T-helper 1 cell (primary cell): ENCODE measurements at regions not wholly inside any gene's neighbourhood (a gene's known extent, or its start where the extent isn't known, plus 50 kb on each side); places are given as distances from the start of the nearest gene placed in this dataset.
"Not testable (repeated sequence)": the region's sequence is repeated elsewhere in the genome, so short reads cannot be mapped to it uniquely, and the experiment has no call there.

Source experiments
- DNase-seq, 5 donors: peaks; one replicate each; pipeline ENCODE4 v3.0.0-alpha.2; 2012 to 2020

DNA sequence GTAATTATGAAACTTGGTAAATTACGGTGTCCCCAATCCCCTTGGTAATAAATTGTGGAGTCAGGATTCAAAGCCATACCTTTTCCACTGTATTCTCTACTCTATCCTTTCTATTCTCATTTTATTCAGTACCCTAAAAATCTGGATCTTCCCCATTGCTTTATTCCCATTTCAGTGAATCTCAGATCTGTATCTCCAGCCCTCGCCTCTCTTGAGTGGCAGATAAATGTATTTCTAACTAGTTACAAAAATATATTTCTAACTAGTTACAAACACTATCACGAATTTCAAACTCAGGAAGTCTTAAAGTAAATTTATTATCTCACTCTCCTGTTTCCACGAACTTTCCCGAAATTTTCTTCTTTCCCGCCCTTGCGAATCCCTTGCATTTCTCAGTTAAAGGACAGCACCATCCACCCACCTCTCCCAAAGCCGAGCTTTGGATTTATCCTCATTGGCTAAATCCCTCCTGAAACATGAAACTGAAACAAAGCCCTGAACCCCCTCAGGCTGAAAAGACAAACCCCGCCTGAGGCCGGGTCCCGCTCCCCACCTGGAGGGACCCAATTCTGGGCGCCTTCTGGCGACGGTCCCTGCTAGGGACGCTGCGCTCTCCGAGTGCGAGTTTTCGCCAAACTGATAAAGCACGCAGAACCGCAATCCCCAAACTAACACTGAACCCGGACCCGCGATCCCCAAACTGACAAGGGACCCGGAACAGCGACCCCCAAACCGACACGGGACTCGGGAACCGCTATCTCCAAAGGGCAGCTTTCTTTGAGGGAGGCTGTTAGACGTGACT is 164.3 kb upstream of the PABPC3 start:
- no peak for DNase-seq

DNA sequence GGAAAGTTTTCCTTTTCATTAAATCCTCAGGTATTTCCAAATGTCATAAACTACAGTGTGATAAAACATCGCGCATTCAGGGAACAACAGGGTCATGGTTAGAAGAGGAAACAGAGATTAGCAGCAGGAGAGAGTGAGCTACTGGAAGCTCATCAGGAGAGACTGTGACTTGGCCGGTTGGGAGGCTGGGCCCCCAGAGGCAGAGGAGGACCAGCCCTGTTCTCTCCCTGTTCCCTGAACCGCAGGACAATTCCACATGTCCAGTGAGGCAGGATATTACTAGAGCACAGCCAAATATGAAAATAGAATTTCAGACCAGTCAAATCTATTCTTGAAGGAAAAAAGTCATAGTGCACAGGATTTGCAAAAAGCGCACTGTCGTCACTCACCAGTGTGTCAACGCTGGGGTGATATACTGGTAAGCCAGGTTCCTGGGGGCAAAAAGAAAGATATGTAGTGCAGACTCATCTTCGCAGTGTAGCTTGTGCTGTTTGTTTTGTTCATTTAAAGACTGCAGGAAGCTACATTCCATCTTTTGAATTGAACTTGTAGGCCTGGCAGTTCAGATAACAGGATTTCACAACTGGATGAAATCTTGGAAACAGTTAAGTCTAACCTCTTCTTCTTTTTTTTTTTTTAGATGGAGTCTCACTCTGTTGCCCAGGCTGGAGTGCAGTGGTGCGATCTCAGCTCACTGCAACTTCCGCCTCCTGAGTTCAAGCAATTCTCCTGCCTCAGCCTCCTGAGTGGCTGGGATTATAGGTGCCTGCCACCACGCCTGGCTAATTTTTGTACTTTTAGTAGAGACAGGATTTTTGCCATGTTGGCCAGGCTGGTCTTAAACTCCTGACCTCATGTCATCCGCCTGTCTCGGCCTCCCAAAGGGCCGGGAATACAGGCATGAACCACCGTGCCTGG is 162.6 kb upstream of the PABPC3 start:
- not testable (repeated sequence) for DNase-seq

DNA sequence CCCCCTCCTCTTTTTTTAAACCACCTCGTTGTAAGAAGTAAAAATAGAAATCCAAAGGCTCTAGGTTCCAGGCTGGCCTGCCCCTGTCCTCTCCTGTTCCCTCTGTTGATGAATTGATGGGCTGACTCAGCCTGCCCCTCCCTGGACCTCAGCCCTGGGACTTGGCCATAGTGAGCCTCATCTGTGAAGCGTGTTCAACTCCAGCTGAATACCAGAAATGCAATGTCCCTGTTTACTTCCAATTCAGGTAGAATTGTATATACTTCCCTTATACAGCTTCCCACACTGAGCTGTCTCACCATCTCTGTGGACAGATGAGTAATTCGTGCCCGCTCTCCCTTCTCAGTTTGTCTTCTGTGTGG is 161.9 kb upstream of the PABPC3 start:
- not testable (repeated sequence) for DNase-seq

DNA sequence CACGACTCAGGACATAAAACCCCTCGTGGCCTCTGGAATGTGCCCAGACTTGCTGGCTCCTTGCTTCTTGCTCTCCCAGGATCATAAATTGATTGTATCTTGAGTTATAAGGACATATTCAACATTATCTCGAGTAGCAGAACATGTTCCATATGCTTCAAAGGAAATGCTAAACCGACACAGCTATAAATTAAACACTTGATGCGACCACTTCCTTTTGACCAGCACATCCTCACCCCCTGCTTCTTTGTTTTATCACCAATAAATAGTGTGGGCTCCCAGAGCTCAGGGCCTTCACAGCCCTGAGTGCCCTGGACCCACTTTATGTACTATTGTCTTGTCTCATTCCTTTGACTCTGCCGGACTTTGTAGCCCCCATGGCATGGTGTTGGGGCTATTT is 157.0 kb upstream of the PABPC3 start:
- DNase-seq: no peak

DNA sequence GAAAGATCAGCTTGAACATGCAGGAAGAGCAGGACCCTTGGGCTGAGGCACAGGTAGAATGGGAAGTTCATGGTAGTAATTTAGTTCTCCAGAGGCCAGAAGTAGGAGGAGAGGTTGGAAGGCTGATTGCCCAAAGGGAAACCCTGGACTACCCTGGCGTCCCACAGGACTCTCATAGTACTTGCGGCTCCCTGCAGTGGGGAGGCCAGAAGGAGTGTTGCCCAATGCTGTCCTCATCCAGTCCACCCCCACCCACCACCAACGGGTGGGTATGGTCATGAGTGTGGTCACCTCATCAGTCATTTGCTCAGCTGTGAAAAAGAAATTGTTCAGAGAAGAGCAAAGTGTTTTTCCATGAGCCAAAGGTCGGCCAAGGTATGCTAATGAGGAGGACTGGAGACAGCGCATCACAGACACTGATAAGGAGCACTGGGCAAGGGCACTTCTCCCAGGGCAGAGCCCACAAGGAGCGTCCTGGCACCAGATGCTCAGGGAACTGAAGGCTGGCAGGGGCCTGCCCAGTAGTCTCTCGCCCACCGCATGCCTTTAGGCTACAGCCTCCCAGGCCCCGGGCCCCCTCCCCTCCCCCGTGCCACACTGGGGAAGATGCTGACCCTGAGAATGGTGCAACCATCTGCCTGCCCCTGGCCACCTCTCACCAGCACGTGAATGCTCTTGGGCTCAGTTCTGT is 154.8 kb upstream of the PABPC3 start:
- not testable (repeated sequence) for DNase-seq

DNA sequence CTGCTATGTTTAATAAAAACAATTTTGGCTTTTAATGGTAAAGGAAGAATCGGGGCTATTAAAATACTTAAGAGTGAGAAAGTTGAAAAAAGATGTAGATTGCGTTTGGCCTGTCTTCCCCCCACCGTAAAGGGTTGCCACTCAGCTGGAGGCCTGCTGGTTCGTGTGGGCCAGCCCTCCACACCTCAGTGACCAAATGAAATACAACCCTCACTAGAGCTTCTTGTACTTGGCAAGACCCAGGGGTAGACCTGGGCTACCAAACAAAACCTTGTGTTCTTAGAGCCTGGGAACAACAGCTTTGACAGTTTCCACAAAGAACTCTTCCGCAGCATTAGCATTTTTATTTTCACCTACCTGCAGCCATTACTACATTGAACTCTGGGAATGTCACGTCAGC is 152.8 kb upstream of the PABPC3 start:
- DNase-seq: no peak

DNA sequence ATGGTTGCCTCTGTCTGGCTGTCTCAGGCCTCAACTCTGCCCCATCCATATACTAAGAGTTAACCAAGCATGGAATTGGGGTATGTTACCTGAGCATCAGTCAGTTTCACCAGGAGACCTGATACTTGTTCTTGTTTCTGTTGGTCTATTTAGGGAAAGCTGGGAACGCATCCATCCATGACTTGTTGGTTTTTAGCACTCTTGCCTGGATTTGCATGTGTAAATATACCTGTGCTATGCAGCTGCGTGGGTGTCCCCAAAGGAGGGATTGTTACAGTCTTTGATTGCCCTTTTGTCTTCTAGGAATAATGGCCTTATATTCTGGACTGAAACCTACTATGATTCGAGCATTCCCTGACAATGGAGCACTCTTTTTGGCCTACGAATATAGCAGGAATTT is 151.9 kb upstream of the PABPC3 start:
- not testable (repeated sequence) for DNase-seq

DNA sequence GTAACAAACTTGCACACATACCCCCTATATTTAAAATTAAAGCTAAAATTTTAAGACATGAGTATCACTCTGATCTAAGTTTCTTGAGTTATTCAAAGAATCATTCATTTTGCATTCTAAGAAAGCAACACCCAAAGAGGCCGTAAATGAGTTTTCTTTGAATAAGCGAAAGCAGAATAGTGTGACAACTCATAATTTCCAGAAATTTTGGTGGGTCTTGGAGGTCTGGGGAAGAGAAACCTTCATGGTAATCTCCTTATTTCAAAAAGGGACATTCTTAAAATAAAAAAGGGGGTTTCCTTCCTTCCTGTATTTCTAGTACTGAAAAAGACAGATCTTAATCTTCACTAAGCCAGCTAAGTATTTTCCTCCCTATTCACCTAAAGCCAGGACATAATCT is 147.0 kb upstream of the PABPC3 start:
- peak in 1 of 5 donors; percentile 20 for DNase-seq

DNA sequence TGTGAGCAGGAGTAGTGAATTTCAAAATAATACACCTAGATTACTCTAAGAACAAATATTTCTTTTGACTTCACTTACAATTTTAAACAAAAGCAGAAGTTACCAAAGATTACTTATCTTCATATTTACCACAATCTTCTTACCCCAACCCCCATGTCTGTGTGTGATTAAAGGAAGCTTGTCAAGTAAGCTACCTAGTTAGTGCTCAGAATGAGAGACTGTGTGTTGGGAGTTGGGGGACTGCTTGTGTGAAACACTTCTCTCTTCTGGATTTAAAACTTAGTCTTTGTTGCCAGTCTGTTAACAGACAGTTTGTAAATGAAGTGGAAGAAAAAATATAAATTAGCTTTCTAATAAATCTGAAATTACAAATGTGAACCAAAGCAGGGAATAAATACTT is 145.3 kb upstream of the PABPC3 start:
- DNase-seq: not testable (repeated sequence)

DNA sequence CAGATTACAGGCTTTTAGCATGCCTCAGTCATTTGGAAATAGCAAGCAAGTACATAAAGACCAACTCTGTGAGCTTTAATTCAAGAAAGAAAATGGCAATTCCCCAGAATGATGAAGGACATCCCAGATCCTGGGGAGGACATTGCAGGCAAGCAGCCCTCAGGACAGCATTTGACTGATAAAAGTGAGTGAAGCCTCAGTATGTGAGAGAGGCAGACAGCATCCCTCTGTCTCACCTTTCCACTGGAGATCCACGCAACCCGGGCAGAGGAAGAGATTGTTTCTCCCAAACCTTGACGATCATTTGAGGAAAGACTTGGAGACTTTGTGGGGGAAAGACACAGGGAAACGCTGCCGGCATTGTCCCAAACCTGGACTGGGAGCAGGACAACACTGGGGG is 128.0 kb upstream of the PABPC3 start:
- DNase-seq: not testable (repeated sequence)

DNA sequence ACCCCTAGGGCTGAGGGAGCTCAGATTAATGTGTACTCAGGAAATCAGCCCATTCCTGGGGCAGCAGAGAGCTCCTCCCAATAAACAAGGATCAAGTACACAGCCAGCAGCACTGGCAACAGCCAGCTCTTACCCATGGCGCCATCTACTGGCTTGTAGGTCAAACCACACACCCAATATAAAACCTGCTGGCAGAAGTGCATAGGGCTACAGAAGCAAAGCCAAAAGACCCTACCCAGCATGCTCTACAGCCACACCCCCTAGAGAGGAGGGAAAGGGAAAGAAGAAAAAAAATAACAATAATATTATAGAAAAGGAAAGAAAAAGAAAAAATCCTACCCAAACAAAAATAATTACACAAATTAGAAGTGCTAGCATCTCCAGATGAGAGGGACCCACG is 127.5 kb upstream of the PABPC3 start:
- DNase-seq: not testable (repeated sequence)

DNA sequence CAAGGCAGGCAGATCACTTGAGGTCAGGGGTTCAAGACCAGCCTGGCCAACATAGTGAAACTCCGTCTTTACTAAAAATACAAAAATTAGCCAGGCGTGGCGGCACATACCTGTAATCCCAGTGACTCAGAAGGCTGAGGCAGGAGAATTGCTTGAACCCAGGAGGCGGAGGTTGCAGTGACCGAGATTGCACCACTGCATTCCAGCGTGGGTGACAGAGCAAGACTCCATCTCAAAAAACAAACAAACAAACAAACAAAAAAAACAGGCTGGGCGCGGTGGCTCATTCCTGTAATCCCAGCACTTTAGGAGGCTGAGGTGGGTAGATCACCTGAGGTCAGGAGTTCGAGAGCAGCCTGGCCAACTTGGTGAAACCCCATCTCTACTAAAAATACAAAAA is 122.8 kb upstream of the PABPC3 start:
- DNase-seq: not testable (repeated sequence)

DNA sequence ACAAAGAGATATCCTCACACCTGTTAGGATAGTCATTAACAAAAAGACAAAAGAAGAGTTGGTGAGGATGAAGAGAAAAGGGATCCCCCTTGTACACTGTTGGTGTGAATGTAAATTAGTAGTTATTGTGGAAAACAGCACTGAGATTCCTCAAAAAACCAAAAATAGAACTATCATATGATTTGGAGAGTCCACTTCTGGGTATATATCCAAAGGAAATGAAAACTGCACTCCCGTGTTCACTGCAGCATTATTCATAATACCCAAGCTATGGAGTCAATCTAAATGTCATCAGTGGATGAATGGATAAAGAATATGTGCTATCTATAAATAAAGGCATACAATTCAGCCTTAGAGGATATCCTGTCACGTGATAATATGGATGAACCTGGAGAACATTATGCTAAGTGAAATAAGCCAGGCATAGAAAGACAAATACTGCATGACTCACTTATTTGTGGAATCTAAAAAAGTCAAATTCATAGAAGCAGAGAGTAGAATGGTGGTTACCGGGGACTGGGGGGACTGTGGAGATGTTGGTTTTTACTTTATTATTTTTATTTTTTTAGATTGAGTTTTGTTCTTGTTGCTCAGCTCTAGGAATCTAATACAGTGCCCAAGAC is 114.6 kb upstream of the PABPC3 start:
- DNase-seq: not testable (repeated sequence)

DNA sequence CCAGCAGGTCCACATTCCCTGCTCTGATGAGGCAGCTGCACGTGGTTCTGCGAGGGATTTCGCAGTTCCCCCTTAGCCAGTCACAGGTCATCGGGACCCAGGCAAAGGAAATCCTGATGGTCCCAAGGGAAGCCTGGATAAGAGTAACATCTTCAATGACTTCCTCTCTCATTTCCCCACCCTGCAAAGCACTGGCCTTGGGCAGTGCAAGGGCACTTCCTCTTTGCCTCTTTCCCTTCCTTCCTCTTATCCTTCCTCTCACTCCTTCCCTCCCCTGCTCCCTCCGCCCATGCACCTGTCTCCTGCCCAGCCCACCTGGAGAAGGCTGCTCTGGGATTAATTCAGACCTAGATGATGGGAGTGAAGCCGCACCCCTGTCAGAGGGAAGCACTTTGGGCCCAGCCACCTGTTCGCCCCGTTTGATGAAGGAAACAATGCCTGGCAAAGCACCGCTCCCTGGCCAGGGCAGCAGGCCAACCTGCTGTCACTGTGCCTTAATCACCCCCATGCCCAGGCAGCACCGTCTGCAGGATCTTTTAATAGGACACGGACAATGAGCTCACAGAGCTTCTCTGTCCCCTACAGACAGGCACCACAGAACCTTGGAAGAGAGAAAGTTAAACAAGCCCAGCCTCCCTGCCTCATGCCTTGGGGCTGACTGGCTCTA is 113.5 kb upstream of the PABPC3 start:
- DNase-seq: no peak

DNA sequence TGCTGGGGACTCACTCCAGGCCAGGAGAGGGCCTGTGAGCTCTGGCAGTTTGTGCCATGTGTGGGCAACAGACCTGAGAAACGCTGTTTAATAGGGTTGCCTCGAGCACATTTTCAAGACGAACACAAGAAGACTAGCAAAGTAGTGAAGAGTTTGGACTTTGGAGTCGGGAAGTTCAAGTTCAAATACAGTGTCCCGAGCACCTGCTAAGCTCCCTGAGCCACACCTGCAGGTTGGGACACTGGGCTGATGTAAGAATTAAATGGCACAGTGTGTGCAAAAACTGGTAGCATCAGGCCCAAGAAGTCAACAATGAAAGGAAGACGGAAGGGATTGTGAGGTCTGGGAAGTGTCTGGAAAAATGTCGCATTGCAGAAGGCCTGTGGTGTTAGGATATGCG is 112.8 kb upstream of the PABPC3 start:
- no peak for DNase-seq

DNA sequence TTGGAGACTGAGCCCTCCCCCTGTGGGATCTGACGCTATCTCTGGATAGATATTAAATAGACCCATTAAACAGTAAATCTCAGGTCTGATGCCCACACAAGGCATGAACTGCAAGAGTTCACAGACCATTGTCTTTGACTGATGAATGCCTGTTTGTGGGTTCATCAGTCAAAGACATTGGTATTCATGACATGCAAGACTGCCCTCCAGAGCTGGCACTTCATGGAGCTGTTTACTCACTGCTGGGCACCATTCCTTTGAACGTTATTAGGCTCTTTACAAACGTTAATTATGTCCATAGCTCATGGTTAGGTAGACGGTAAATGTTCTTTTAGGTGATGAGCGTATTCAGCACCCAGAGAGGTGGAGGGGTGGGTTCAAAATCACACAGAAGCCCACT is 111.8 kb upstream of the PABPC3 start:
- no peak for DNase-seq

DNA sequence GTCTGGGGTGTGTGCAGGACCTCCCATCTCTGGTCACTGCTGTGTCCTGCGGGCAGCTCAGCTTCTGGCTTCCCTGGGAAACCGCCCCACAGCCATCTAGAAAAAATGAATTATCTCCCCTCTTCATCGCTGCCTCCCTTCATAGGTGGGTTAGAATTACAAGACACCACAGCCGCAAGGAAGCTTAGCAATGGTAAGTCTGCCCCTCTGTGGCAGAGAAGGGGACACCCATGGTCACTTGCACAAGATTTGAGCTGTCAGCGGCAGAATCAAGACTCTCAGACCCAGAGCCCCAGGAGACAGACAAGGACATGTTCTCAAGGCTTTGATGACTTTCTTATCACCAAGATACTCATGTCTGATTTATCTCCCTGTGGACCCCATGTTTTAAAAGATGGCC is 110.8 kb upstream of the PABPC3 start:
- DNase-seq: no peak

DNA sequence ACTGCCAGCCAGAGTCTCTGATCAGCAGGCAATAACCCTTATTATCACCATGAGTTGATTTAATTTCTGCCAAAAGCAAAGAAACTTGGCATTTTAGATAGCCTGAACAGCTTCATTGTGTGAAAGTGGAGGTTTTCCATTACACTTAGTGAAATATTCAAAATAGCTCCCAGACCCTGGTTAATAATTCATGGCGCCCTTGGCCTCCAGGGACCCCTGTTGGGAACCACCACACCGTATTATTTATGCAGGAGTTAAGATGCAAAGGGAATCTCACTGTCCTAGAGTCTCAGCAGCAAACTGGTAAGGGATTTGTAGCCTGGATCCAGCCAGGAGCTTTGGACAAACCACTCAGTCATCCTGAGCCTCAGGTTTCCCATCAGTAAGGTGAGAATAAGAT is 110.0 kb upstream of the PABPC3 start:
- no peak for DNase-seq

DNA sequence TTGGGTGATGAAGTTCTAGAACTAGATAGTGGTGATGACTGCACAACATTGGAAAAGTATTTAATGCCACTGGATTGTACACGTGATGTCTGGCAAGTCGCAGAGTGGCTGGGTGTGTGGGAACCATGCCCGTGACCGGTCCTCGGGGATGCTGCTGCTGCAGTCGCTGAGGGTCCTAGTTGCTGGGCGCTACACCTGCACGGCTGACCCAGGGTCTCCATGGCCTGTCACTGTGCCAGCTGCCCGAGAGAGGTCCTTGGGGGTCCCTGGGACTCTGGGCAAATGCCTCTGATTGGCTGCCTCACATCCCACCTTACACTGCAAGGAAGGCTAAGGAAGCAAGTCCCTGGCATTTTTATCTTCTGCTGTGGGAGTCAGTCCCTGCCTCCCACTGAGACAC is 109.1 kb upstream of the PABPC3 start:
- DNase-seq: no peak

DNA sequence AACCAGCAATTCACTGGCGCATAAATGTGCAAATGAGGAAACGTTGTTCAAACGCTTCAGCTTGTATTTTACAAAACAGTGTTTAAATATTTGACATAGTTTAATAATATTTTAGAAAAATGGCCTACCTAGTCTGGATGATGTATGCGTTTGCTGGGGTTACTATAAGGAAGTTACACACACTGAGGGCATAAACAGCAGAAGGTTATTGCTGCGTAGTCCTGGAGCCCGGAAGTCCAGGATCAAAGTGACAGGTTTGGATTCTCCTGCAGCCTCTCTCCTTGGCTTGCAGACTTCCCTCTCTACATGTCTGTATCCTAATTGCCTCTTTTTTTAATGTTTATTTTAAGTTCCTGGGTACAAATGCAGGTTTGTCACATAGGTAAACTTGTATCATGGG is 106.0 kb upstream of the PABPC3 start:
- not testable (repeated sequence) for DNase-seq

DNA sequence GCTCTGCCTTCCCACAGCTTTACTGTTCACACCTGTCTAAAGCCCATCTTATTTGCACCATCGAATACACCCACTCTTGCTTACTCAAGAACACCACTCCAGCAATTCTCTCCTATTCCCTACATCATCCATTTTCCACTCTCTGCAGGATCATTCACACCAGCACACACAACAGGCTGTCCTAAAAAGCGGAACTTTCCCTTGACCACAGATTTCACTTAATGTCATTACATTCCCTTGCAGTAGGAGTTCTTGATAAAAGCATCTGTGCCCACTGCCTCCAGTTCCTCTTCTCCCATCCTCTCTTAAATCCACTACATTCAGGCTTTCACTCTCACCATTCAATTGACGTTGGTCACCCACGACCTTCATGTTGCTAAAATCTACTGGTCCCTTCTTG is 103.0 kb upstream of the PABPC3 start:
- DNase-seq: not testable (repeated sequence)

DNA sequence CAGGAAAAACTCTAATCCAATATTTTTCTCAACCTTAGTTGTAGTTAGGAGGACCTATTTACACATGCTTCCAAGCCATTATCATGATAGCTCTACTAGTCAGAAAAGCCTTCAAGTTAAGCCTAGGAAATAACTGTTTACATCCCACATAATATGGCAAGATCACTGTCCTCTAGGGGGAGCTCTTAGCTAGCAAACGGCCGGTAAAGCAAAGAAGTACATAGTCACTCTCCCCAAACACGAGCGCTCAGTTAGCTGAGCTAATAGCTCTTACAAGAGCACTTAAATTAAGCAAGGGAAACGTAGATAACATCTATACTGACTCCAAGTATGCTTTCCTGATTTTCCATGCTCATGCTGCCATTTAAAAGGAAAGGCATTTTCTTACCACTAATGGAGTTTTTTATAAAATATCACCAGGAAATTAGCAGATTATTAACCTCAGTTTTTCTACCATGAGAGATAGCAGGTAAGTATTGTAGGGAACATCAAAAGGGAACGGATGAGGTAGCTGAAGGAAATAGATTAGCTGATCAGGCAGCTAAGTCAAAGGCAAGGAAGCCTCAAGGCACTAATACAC is 100.6 kb upstream of the PABPC3 start:
- peak in 4 of 5 donors; percentile 15 to 69 (median 41) for DNase-seq
